HCT116 (cell line): ENCODE measurements at regions not wholly inside any gene's neighbourhood (a gene's known extent, or its start where the extent isn't known, plus 50 kb on each side); places are given as distances from the start of the nearest gene placed in this dataset.

Experiments used
- ATAC-seq: fragments of 200-7000 bp; cut with Tn5 transposase; 2 replicates; pipeline ENCODE4 v1.9.1; 2020; ENCODE audit warnings: mild to moderate bottlenecking, moderate library complexity
- BruUV-seq: library from RNA; stranded (reverse); fragments of 400-500 nt; replicated peaks from 2 replicates; lab custom pipeline; 2021; lab: Mats Ljungman, UMichigan
- CTCF ChIA-PET: fragments of 300-600 bp; sonication (Branson Sonifier 250); formaldehyde crosslinking; loops from one replicate; lab custom pipeline; 2021; ENCODE audit warnings: antibody characterized with exemption; lab: Charles Lee
- POLR2A ChIA-PET: fragments of 300-600, 350-600 bp; sonication (Branson Sonifier 250); formaldehyde crosslinking; loops from one replicate; lab custom pipeline; 2021; ENCODE audit warnings: antibody characterized with exemption; lab: Charles Lee
- RAD21 ChIA-PET, 2 experiments: fragments of 300-600 bp; sonication (Branson Sonifier 250); formaldehyde crosslinking; loops; one replicate each; lab custom pipeline; 2023; ENCODE audit warnings: low total read pairs in 2 of 2; ENCODE audit not compliant: uncharacterized antibody in 2 of 2, unreplicated experiment in 2 of 2, low non-redundant PET in 1 of 2; lab: Charles Lee
- DNase-seq: peaks from one replicate; pipeline ENCODE4 v3.0.0-alpha.2; 2010; ENCODE audit warnings: low read depth, low spot score
- H2AFZ ChIP-seq: fragments of 200-600 bp; shearing (Covaris generic), sonication (generic); 2 replicates; pipeline ENCODE4 v1.6.1; 2017; ENCODE audit warnings: low read depth, mixed run types, mixed read lengths, antibody characterized with exemption, low read length; ENCODE audit not compliant: poor library complexity, severe bottlenecking
- H3K27ac ChIP-seq: 2 replicates; pipeline ENCODE4 v1.5.1; 2012; ENCODE audit warnings: low read depth, low read length
- H3K27me3 ChIP-seq: fragments of 200-600 bp; sonication (generic); 2 replicates; pipeline ENCODE4 v1.6.1; 2016; ENCODE audit warnings: mixed run types, low read length, mixed read lengths; ENCODE audit not compliant: insufficient read depth
- H3K36me3 ChIP-seq, 2 experiments: fragments of 200-500 bp in 1 of 2; fragments of 200-600 bp in 1 of 2; sonication (Bioruptor generic) in 1 of 2; sonication (generic) in 1 of 2; 2 replicates each; pipeline versions ENCODE4 v1.5.1 to v1.6.1; 2014 to 2016; ENCODE audit warnings: low read length in 2 of 2, inconsistent platforms in 1 of 2, mixed read lengths in 1 of 2, mixed run types in 1 of 2; ENCODE audit not compliant: insufficient read depth in 2 of 2, control insufficient read depth in 1 of 2
- H3K4me1 ChIP-seq, 2 experiments: fragments of 200-600 bp in 1 of 2; sonication (generic) in 1 of 2; 2 replicates each; pipeline versions ENCODE4 v1.5.1 to v1.6.1; 2012 to 2017; ENCODE audit warnings: low read length in 2 of 2, inconsistent platforms in 1 of 2, mild to moderate bottlenecking in 1 of 2, mixed read lengths in 1 of 2, mixed run types in 1 of 2, moderate library complexity in 1 of 2; ENCODE audit not compliant: insufficient read depth in 2 of 2, control insufficient read depth in 1 of 2
- H3K4me2 ChIP-seq: fragments of 200-600 bp; sonication (generic); 2 replicates; pipeline ENCODE4 v1.6.1; 2017; ENCODE audit warnings: mixed run types, low read length, mixed read lengths
- H3K4me3 ChIP-seq, 2 experiments: fragments of 200-600 bp in 1 of 2; sonication (generic) in 1 of 2; replicated peaks in 1 of 2; 2 replicates each; pipeline ENCODE4 v1.5.1; 2011 to 2016; ENCODE audit warnings: low read length in 2 of 2, control low read depth in 1 of 2, low read depth in 1 of 2, mild to moderate bottlenecking in 1 of 2, mixed read lengths in 1 of 2, mixed run types in 1 of 2
- H3K79me2 ChIP-seq: fragments of 200-600 bp; sonication (generic); 2 replicates; pipeline ENCODE4 v1.6.1; 2017; ENCODE audit warnings: mild to moderate bottlenecking, mixed run types, low read length, moderate library complexity, mixed read lengths; ENCODE audit not compliant: insufficient read depth
- H3K9ac ChIP-seq: fragments of 200-600 bp; sonication (generic); 2 replicates; pipeline ENCODE4 v1.6.1; 2016; ENCODE audit warnings: low read length, mixed read lengths
- H3K9me2 ChIP-seq: fragments of 200-600 bp; sonication (generic), shearing (Covaris generic); 2 replicates; pipeline ENCODE4 v1.6.1; 2017; ENCODE audit warnings: mixed run types, mild to moderate bottlenecking, moderate library complexity; ENCODE audit not compliant: insufficient read depth
- H3K9me3 ChIP-seq, 2 experiments: fragments of 200-500 bp in 1 of 2; fragments of 200-600 bp in 1 of 2; sonication (Bioruptor generic) in 1 of 2; sonication (generic) in 1 of 2; 2 replicates each; pipeline ENCODE4 v1.6.1; 2014 to 2017; ENCODE audit warnings: low read length in 2 of 2, mixed read lengths in 2 of 2, inconsistent platforms in 1 of 2, low read depth in 1 of 2, mild to moderate bottlenecking in 1 of 2, mixed run types in 1 of 2, moderate library complexity in 1 of 2; ENCODE audit not compliant: control insufficient read depth in 1 of 2, insufficient read depth in 1 of 2
- H4K20me1 ChIP-seq: fragments of 200-600 bp; sonication (generic), shearing (Covaris generic); 2 replicates; pipeline ENCODE4 v1.6.1; 2017; ENCODE audit warnings: mixed run types, mild to moderate bottlenecking, moderate library complexity; ENCODE audit not compliant: insufficient read depth
- CBX3 ChIP-seq: IDR thresholded peaks from 2 replicates; pipeline ENCODE4 v1.6.1; 2012; ENCODE audit warnings: low read depth
- CTCF ChIP-seq, 3 experiments: fragments of 200-600 bp in 1 of 3; sonication (generic) in 1 of 3; IDR thresholded peaks in 2 of 3; conservative IDR thresholded peaks in 1 of 3; 2 replicates each; pipeline ENCODE4 v1.5.1; 2012 to 2017; ENCODE audit warnings: low read depth in 2 of 3, low read length in 2 of 3, antibody characterized with exemption in 1 of 3, borderline replicate concordance in 1 of 3, control low read depth in 1 of 3, mild to moderate bottlenecking in 1 of 3, mixed read lengths in 1 of 3, mixed run types in 1 of 3, moderate library complexity in 1 of 3; ENCODE audit not compliant: insufficient read depth in 1 of 3
- EGR1 ChIP-seq: IDR thresholded peaks from 2 replicates; pipeline ENCODE4 v1.6.1; 2012; ENCODE audit warnings: low read depth
- ELF1 ChIP-seq: IDR thresholded peaks from 2 replicates; pipeline ENCODE4 v1.6.1; 2012; ENCODE audit warnings: low read depth, borderline replicate concordance
- EZH2 ChIP-seq: fragments of 200-600 bp; sonication (generic); IDR thresholded peaks from 2 replicates; pipeline ENCODE4 v1.6.1; 2017; ENCODE audit warnings: antibody characterized with exemption, mixed run types
- EZH2phosphoT487 ChIP-seq: fragments of 200-600 bp; IDR thresholded peaks from 2 replicates; pipeline ENCODE4 v1.6.1; 2018; ENCODE audit warnings: antibody characterized with exemption, borderline replicate concordance
- JUND ChIP-seq: IDR thresholded peaks from 2 replicates; pipeline ENCODE4 v1.6.1; 2012
- MAX ChIP-seq: IDR thresholded peaks from 2 replicates; pipeline ENCODE4 v1.6.1; 2012
- POLR2A ChIP-seq: IDR thresholded peaks from 2 replicates; pipeline ENCODE4 v1.7.0; 2011; ENCODE audit warnings: borderline replicate concordance; ENCODE audit not compliant: insufficient read depth, insufficient read length; ENCODE audit errors: extremely low read depth
- POLR2AphosphoS5 ChIP-seq: IDR thresholded peaks from 2 replicates; pipeline ENCODE4 v1.6.1; 2011; ENCODE audit warnings: mild to moderate bottlenecking, low read depth, low read length, moderate library complexity
- RAD21 ChIP-seq: IDR thresholded peaks from 2 replicates; pipeline ENCODE4 v1.6.1; 2012; ENCODE audit warnings: low read depth, mild to moderate bottlenecking
- REST ChIP-seq: IDR thresholded peaks from 2 replicates; pipeline ENCODE4 v1.6.1; 2012; ENCODE audit warnings: low read depth
- TCF7L2 ChIP-seq: IDR thresholded peaks from 2 replicates; pipeline ENCODE4 v1.7.0; 2011; ENCODE audit warnings: borderline replicate concordance, inconsistent platforms; ENCODE audit not compliant: insufficient read depth, insufficient read length; ENCODE audit errors: extremely low read depth
- YY1 ChIP-seq: IDR thresholded peaks from 2 replicates; pipeline ENCODE4 v1.6.1; 2011; ENCODE audit warnings: low read length, low read depth, moderate library complexity, mild to moderate bottlenecking; ENCODE audit not compliant: insufficient replicate concordance; ENCODE audit errors: extremely low read depth
- ZBTB33 ChIP-seq: IDR thresholded peaks from 2 replicates; pipeline ENCODE4 v1.6.1; 2011; ENCODE audit warnings: mild to moderate bottlenecking, low read length, moderate library complexity; ENCODE audit not compliant: insufficient replicate concordance; ENCODE audit errors: extremely low read depth
- ZFX ChIP-seq: fragments of 450-650 bp; IDR thresholded peaks from 2 replicates; pipeline ENCODE4 v1.6.1; 2017
- ZNF274 ChIP-seq: fragments of 200-500 bp; sonication (Bioruptor generic); IDR thresholded peaks from 2 replicates; pipeline ENCODE4 v1.6.1; 2014; ENCODE audit warnings: mild to moderate bottlenecking, low read depth, low read length, inconsistent platforms
- intact Hi-C: fragments of 100-400 bp; cut with micrococcal nuclease; formaldehyde crosslinking; loops from 2 replicates; pipeline ENCODE4 v1.10.0; 2022

- intact Hi-C loops: no loop called here
- Histone ChIP-seq H3K4me2 (no peak overlapping the region), H3K4me3 (no peak overlapping the region), H2AFZ (no peak overlapping the region), H3K9me3 (no peaks in the 10 kb centered on the region), H4K20me1 (no peaks in the 10 kb centered on the region), H3K9me2 (no peaks in the 10 kb centered on the region), H3K9ac (no peak overlapping the region), H3K27me3 (0 out of 2 replicates have a peak, but pooled peaks cover 4% of the 10 kb centered on the region), H3K27ac (no peak overlapping the region), H3K79me2 (no peaks in the 10 kb centered on the region), H3K4me1 (no peaks in the 10 kb centered on the region), H3K36me3 (no peaks in the 10 kb centered on the region)
- no peak for ATAC-seq
- BruUV-seq: no TSS peak
- DNase-seq: no peak
- RAD21 ChIA-PET: no interaction called here
- CTCF ChIA-PET: no interaction called here
- POLR2A ChIA-PET: no interaction called here
- TF ChIP-seq TCF7L2 (no peak), POLR2AphosphoS5 (no peak), REST (no peak), ZFX (no peak), EZH2 (no peak), ZBTB33 (no peak), CBX3 (no peak), POLR2A (no peak), EZH2phosphoT487 (no peak), CTCF (IDR thresholded peaks at IDR 0.05 in 2 of 3, conservative IDR thresholded peaks at IDR 0.05 in 1 of 3; ENCODE audit: borderline replicate concordance in 1 of 3, insufficient read depth in 1 of 3, low read depth in 2 of 3, low read length in 2 of 3) (no peak), MAX (no peak), RAD21 (no peak), YY1 (no peak), EGR1 (no peak), JUND (no peak), ELF1 (no peak), ZNF274 (no peak)
Measured at GRCh38 chr2:235161565-235161964, 209.7 kb downstream of the SH3BP4 start.
